IMR-90 (cell line): ENCODE measurements at regions not wholly inside any gene's neighbourhood (a gene's known extent, or its start where the extent isn't known, plus 50 kb on each side); places are given as distances from the start of the nearest gene placed in this dataset.

Experiments
- ATAC-seq: fragments of 200-7000 bp; cut with Tn5 transposase; 2 replicates; pipeline ENCODE4 v1.9.1; 2020; ENCODE audit warnings: low read depth, mild to moderate bottlenecking, moderate library complexity
- BruUV-seq: library from RNA; stranded (reverse); fragments of 400-500 nt; replicated peaks from 2 replicates; lab custom pipeline; 2021; lab: Mats Ljungman, UMichigan
- CTCF ChIA-PET: fragments of 300-600 bp; formaldehyde crosslinking; extraction: SDS; loops from one replicate; lab custom pipeline; 2021; ENCODE audit warnings: antibody characterized with exemption; lab: Yijun Ruan, JAX
- POLR2A ChIA-PET: fragments of 300-600 bp; sonication (Branson Sonifier 250); formaldehyde crosslinking; loops from one replicate; lab custom pipeline; 2022; ENCODE audit warnings: antibody characterized with exemption; ENCODE audit not compliant: unreplicated experiment; lab: Charles Lee
- DNase-seq: peaks from one replicate; pipeline ENCODE4 v3.0.0; 2013
- H2AFZ ChIP-seq: replicated peaks from 2 replicates; pipeline ENCODE3; 2013; ENCODE audit warnings: low read length, mild to moderate bottlenecking; ENCODE audit not compliant: poor library complexity
- H2AK5ac ChIP-seq: 2 replicates; pipeline ENCODE4 v1.6.1; 2013; ENCODE audit warnings: low read depth, low read length, inconsistent platforms
- H2AK9ac ChIP-seq: replicated peaks from 2 replicates; pipeline ENCODE3; 2013; ENCODE audit warnings: mild to moderate bottlenecking, low read depth, low read length, moderate library complexity; ENCODE audit not compliant: poor library complexity
- H2BK120ac ChIP-seq: 2 replicates; pipeline ENCODE4 v1.6.1; 2013; ENCODE audit warnings: low read depth, low read length, inconsistent platforms
- H2BK15ac ChIP-seq: 3 replicates; pipeline ENCODE4 v1.6.1; 2013; ENCODE audit warnings: low read depth, low read length, inconsistent platforms
- H2BK20ac ChIP-seq: 2 replicates; pipeline ENCODE4 v1.6.1; 2013; ENCODE audit warnings: low read depth, mild to moderate bottlenecking, inconsistent platforms, low read length, moderate library complexity
- H2BK5ac ChIP-seq: 2 replicates; pipeline ENCODE4 v1.6.1; 2013; ENCODE audit warnings: mild to moderate bottlenecking, low read depth, low read length, inconsistent platforms; ENCODE audit not compliant: poor library complexity, severe bottlenecking
- H3K14ac ChIP-seq: replicated peaks from 2 replicates; pipeline ENCODE4 v1.6.1; 2013; ENCODE audit warnings: low read depth, low read length, inconsistent platforms
- H3K18ac ChIP-seq: 2 replicates; pipeline ENCODE4 v1.6.1; 2013; ENCODE audit warnings: low read depth, low read length, control low read depth
- H3K23ac ChIP-seq: 2 replicates; pipeline ENCODE4 v1.6.1; 2013; ENCODE audit warnings: low read depth, low read length, inconsistent platforms
- H3K27ac ChIP-seq: 2 replicates; pipeline ENCODE4 v1.5.1; 2013; ENCODE audit warnings: mild to moderate bottlenecking, control low read depth, low read length; ENCODE audit not compliant: insufficient read depth
- H3K27me3 ChIP-seq: 2 replicates; pipeline ENCODE4 v1.6.1; 2013; ENCODE audit warnings: low read length; ENCODE audit not compliant: control insufficient read depth, insufficient read depth
- H3K36me3 ChIP-seq: 2 replicates; pipeline ENCODE4 v1.6.1; 2013; ENCODE audit warnings: low read length, mixed read lengths; ENCODE audit not compliant: control insufficient read depth, insufficient read depth
- H3K4ac ChIP-seq: 2 replicates; pipeline ENCODE4 v1.6.1; 2013; ENCODE audit warnings: low read depth, low read length, inconsistent platforms
- H3K4me1 ChIP-seq: 2 replicates; pipeline ENCODE4 v1.6.1; 2013; ENCODE audit warnings: low read length, mixed read lengths; ENCODE audit not compliant: control insufficient read depth, insufficient read depth
- H3K4me2 ChIP-seq: 2 replicates; pipeline ENCODE4 v1.6.1; 2013; ENCODE audit warnings: low read depth, mild to moderate bottlenecking, control low read depth, low read length, moderate library complexity
- H3K4me3 ChIP-seq: 2 replicates; pipeline ENCODE4 v1.5.1; 2013; ENCODE audit warnings: low read depth, mild to moderate bottlenecking, control low read depth, low read length, moderate library complexity; ENCODE audit not compliant: insufficient read depth
- H3K56ac ChIP-seq: 2 replicates; pipeline ENCODE4 v1.6.1; 2013; ENCODE audit warnings: low read length, inconsistent platforms; ENCODE audit not compliant: insufficient read depth; ENCODE audit errors: extremely low read depth
- H3K79me1 ChIP-seq, 2 experiments: 2 replicates each; pipeline ENCODE4 v1.6.1; 2013; ENCODE audit warnings: low read length in 2 of 2, inconsistent platforms in 1 of 2, low read depth in 1 of 2
- H3K9ac ChIP-seq: 2 replicates; pipeline ENCODE4 v1.6.1; 2013; ENCODE audit warnings: low read depth, low read length, control low read depth
- H3K9me1 ChIP-seq: 2 replicates; pipeline ENCODE4 v1.6.1; 2013; ENCODE audit warnings: low read length, inconsistent platforms; ENCODE audit not compliant: insufficient read depth
- H3K9me3 ChIP-seq: 2 replicates; pipeline ENCODE4 v1.6.1; 2013; ENCODE audit warnings: low read length; ENCODE audit not compliant: control insufficient read depth, insufficient read depth
- H4K20me1 ChIP-seq: 2 replicates; pipeline ENCODE4 v1.6.1; 2013; ENCODE audit warnings: low read length, inconsistent platforms; ENCODE audit not compliant: insufficient read depth
- H4K5ac ChIP-seq: 2 replicates; pipeline ENCODE4 v1.6.1; 2013; ENCODE audit warnings: mild to moderate bottlenecking, low read depth, low read length, control low read depth
- H4K8ac ChIP-seq, 2 experiments: 2 replicates each; pipeline ENCODE4 v1.6.1; 2013; ENCODE audit warnings: low read depth in 2 of 2, low read length in 2 of 2, control low read depth in 1 of 2, inconsistent platforms in 1 of 2
- H4K91ac ChIP-seq: 2 replicates; pipeline ENCODE4 v1.6.1; 2013; ENCODE audit warnings: low read depth, low read length, inconsistent platforms; ENCODE audit not compliant: insufficient read depth
- CHD1 ChIP-seq: IDR thresholded peaks from 2 replicates; pipeline ENCODE4 v1.6.1; 2012; ENCODE audit warnings: low read depth, low read length, improper control_type of control experiment
- MXI1 ChIP-seq: IDR thresholded peaks from 2 replicates; pipeline ENCODE4 v1.6.1; 2012; ENCODE audit warnings: low read depth, mild to moderate bottlenecking, low read length, moderate library complexity, borderline replicate concordance
- NFE2L2 ChIP-seq: fragments of 150-350 bp; IDR thresholded peaks from 2 replicates; pipeline ENCODE4 v1.6.1; 2016; ENCODE audit warnings: low read depth, mild to moderate bottlenecking, low read length
- SMC3 ChIP-seq: fragments of 150-350 bp; IDR thresholded peaks from 2 replicates; pipeline ENCODE4 v1.6.1; 2016; ENCODE audit warnings: low read depth, mild to moderate bottlenecking, antibody characterized with exemption, low read length, moderate library complexity
- WGBS, 2 experiments: methylation state at CpG; one replicate each; pipeline versions ENCODE4 v1.1.5 to v1.1.7; 2013; ENCODE audit warnings: missing lambda C conversion rate in 2 of 2; ENCODE audit not compliant: insufficient read length in 1 of 2; ENCODE audit errors: extremely low coverage in 2 of 2; 5-methylcytosine and 5-hydroxymethylcytosine counted together
- dilution Hi-C: fragments of 300-500 bp; cut with HindIII; formaldehyde crosslinking; loops from one replicate; pipeline ENCODE4 v1.14.3; 2018; ENCODE audit warnings: low sequenced_read_pairs; ENCODE audit not compliant: unreplicated experiment
- in situ Hi-C: fragments of 300-500 bp; cut with MboI; formaldehyde crosslinking; loops from 3 replicates; pipeline ENCODE4 v1.14.3; 2019; ENCODE audit warnings: low sequenced_read_pairs, inconsistent platforms, mixed read lengths
- intact Hi-C: fragments of 100-400 bp; cut with micrococcal nuclease; formaldehyde crosslinking; loops from 2 replicates; pipeline ENCODE4 v1.10.0; 2022
- TF ChIP-seq, protein P1 (sequence below): conservative IDR thresholded peaks from 2 replicates; pipeline ENCODE4 v1.5.1; 2012; ENCODE audit warnings: mild to moderate bottlenecking, low read depth, low read length, improper control_type of control experiment

- CTCF ChIA-PET = no interaction called here
- H3K36me3 ChIP-seq = no peaks in the 10 kb centered on the region
- dilution Hi-C loops = no loop called here
Measured at GRCh38 chr10:11388996-11389395, 222.5 kb downstream of the USP6NL start.

More at GRCh38 chr10:11388996-11389395, 222.5 kb downstream of the USP6NL start:
- TF ChIP-seq SMC3 (no peak), NFE2L2 (no peak), CHD1 (no peak), MXI1 (no peak)
- TF ChIP-seq, protein P1, sequence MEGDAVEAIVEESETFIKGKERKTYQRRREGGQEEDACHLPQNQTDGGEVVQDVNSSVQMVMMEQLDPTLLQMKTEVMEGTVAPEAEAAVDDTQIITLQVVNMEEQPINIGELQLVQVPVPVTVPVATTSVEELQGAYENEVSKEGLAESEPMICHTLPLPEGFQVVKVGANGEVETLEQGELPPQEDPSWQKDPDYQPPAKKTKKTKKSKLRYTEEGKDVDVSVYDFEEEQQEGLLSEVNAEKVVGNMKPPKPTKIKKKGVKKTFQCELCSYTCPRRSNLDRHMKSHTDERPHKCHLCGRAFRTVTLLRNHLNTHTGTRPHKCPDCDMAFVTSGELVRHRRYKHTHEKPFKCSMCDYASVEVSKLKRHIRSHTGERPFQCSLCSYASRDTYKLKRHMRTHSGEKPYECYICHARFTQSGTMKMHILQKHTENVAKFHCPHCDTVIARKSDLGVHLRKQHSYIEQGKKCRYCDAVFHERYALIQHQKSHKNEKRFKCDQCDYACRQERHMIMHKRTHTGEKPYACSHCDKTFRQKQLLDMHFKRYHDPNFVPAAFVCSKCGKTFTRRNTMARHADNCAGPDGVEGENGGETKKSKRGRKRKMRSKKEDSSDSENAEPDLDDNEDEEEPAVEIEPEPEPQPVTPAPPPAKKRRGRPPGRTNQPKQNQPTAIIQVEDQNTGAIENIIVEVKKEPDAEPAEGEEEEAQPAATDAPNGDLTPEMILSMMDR = no peak
- Histone ChIP-seq H2AK9ac (no peak overlapping the region), H3K4me3 (no peak overlapping the region), H2BK5ac (no peak overlapping the region), H3K14ac (no peak overlapping the region), H2BK15ac (no peak overlapping the region), H2AK5ac (no peak overlapping the region), H4K5ac (no peak overlapping the region), H3K9ac (no peak overlapping the region), H4K20me1 (no peaks in the 10 kb centered on the region), H3K23ac (no peak overlapping the region), H3K4me2 (no peak overlapping the region), H3K4me1 (no peaks in the 10 kb centered on the region), H3K27ac (no peak overlapping the region), H2AFZ (no peak overlapping the region), H4K8ac (no peak overlapping the region), H2BK20ac (no peak overlapping the region), H3K9me1 (no peaks in the 10 kb centered on the region), H4K91ac (no peak overlapping the region), H2BK120ac (no peak overlapping the region), H3K4ac (no peak overlapping the region), H3K18ac (no peak overlapping the region), H3K79me1 (no peaks in the 10 kb centered on the region), H3K56ac (no peak overlapping the region), H3K27me3 (no peaks in the 10 kb centered on the region), H3K9me3 (no peaks in the 10 kb centered on the region)
- POLR2A ChIA-PET = no interaction called here
- no CpG with 5 or more reads among the region's 9 CpGs for WGBS, 2 experiments
- intact Hi-C loops (no loop called here), in situ Hi-C loops (no loop called here)
- BruUV-seq = no TSS peak
- no peak for ATAC-seq
- DNase-seq = no peak
